ENCODE measurements at regions not wholly inside any gene's neighbourhood (a gene's known extent, or its start where the extent isn't known, plus 50 kb on each side); places are given as distances from the start of the nearest gene placed in this dataset.

- Histone ChIP-seq H3K4me1 (ENCODE audit: control insufficient read depth in 1 of 2, insufficient read depth in 1 of 2, low read depth in 1 of 2, low read length in 1 of 2) (no peaks in the 10 kb centered on the region), H3K27ac (no peak overlapping the region), H3K36me3 (no peaks in the 10 kb centered on the region), H3K4me3 (ENCODE audit: low read depth in 1 of 2, low read length in 1 of 2) (no peak overlapping the region), H3K27me3 (peaks cover 34% of the 10 kb centered on the region), H3K9me3 (no peaks in the 10 kb centered on the region)
- TF ChIP-seq, protein P1, sequence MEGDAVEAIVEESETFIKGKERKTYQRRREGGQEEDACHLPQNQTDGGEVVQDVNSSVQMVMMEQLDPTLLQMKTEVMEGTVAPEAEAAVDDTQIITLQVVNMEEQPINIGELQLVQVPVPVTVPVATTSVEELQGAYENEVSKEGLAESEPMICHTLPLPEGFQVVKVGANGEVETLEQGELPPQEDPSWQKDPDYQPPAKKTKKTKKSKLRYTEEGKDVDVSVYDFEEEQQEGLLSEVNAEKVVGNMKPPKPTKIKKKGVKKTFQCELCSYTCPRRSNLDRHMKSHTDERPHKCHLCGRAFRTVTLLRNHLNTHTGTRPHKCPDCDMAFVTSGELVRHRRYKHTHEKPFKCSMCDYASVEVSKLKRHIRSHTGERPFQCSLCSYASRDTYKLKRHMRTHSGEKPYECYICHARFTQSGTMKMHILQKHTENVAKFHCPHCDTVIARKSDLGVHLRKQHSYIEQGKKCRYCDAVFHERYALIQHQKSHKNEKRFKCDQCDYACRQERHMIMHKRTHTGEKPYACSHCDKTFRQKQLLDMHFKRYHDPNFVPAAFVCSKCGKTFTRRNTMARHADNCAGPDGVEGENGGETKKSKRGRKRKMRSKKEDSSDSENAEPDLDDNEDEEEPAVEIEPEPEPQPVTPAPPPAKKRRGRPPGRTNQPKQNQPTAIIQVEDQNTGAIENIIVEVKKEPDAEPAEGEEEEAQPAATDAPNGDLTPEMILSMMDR (IDR thresholded peaks at IDR 0.05), result no peak
Observed at GRCh38 chr6:40288919-40289318, 298.2 kb downstream of the LRFN2 start.

GRCh38 chr6:40287296-40287850 is 299.8 kb downstream of the LRFN2 start:
- Histone ChIP-seq H3K27ac (no peak overlapping the region), H3K36me3 (no peaks in the 10 kb centered on the region), H3K27me3 (peaks cover 43% of the 10 kb centered on the region), H3K9me3 (no peaks in the 10 kb centered on the region), H3K4me1 (ENCODE audit: control insufficient read depth in 1 of 2, insufficient read depth in 1 of 2, low read depth in 1 of 2, low read length in 1 of 2) (no peaks in the 10 kb centered on the region), H3K4me3 (ENCODE audit: low read depth in 1 of 2, low read length in 1 of 2) (no peak overlapping the region)
- TF ChIP-seq, protein P1 (IDR thresholded peaks at IDR 0.05), result no peak

DNA sequence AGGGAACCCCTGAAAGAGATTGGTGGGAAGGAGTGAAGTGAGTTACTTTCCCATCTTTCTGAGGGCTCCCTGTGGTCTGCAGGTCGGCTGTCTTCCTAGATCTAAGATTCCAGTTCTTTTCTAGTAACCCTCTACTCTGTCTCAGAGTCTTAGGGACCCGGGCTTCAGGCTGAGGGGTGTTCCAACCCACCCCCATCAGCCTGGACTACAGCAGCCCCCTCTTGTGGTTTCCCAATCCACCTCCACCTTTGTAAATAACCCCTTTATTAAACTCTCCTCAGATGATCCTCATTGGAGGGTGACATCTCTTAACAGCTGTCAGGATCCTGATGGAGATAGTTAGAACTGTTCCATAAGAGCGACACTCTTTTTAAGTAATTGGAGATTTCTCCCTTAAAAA is 300.4 kb downstream of the LRFN2 start:
- no peaks in the 10 kb centered on the region for H3K9me3 ChIP-seq
- TF ChIP-seq, protein P1 (IDR thresholded peaks at IDR 0.05), result no peak
- no peak overlapping the region for H3K4me3 ChIP-seq (ENCODE audit: low read depth in 1 of 2, low read length in 1 of 2)
- peaks cover 44% of the 10 kb centered on the region for H3K27me3 ChIP-seq
- no peak overlapping the region for H3K27ac ChIP-seq
- no peaks in the 10 kb centered on the region for H3K4me1 ChIP-seq (ENCODE audit: control insufficient read depth in 1 of 2, insufficient read depth in 1 of 2, low read depth in 1 of 2, low read length in 1 of 2)
- H3K36me3 ChIP-seq, result no peaks in the 10 kb centered on the region

- no peak overlapping the region for H3K4me3 ChIP-seq (ENCODE audit: low read depth in 1 of 2, low read length in 1 of 2)
- no peak overlapping the region for H3K27ac ChIP-seq
- TF ChIP-seq, protein P1 (IDR thresholded peaks at IDR 0.05), result no peak
Observed at GRCh38 chr6:40285996-40286395, 301.2 kb downstream of the LRFN2 start.

DNA sequence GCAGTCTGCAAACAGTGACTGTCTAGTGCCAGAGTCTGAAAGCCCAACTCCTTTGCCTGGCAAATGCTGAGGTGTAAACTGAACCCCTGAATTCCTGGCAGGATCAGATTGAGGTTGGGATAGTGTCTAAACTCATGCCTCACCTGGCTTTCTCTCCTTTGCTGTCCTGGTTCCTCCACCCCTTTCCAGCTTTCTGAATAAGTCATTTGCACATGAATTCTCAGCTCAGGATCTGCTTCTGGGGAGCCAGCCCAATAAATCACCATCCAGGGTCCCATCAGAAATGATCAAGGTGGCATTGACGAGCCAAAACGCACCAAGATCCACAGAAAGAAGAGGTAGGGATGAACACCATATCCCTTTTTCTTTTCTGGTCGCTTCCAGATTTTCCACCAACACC is 301.6 kb downstream of the LRFN2 start:
- no peaks in the 10 kb centered on the region for H3K4me1 ChIP-seq (ENCODE audit: control insufficient read depth in 1 of 2, insufficient read depth in 1 of 2, low read depth in 1 of 2, low read length in 1 of 2)
- H3K27ac ChIP-seq, result no peak overlapping the region
- peaks cover 44% of the 10 kb centered on the region for H3K27me3 ChIP-seq
- H3K4me3 ChIP-seq (ENCODE audit: low read depth in 1 of 2, low read length in 1 of 2), result no peak overlapping the region
- H3K36me3 ChIP-seq, result no peaks in the 10 kb centered on the region
- no peaks in the 10 kb centered on the region for H3K9me3 ChIP-seq
- TF ChIP-seq, protein P1 (IDR thresholded peaks at IDR 0.05), result no peak

More at GRCh38 chr6:40285996-40286395, 301.2 kb downstream of the LRFN2 start:
- Histone ChIP-seq H3K9me3 (no peaks in the 10 kb centered on the region), H3K4me1 (ENCODE audit: control insufficient read depth in 1 of 2, insufficient read depth in 1 of 2, low read depth in 1 of 2, low read length in 1 of 2) (no peaks in the 10 kb centered on the region), H3K36me3 (no peaks in the 10 kb centered on the region), H3K27me3 (peaks cover 44% of the 10 kb centered on the region)

GRCh38 chr6:40282986-40283385 is 304.2 kb downstream of the LRFN2 start:
- TF ChIP-seq, protein P1 (IDR thresholded peaks at IDR 0.05), result no peak
- Histone ChIP-seq H3K4me1 (ENCODE audit: control insufficient read depth in 1 of 2, insufficient read depth in 1 of 2, low read depth in 1 of 2, low read length in 1 of 2) (no peaks in the 10 kb centered on the region), H3K9me3 (no peaks in the 10 kb centered on the region), H3K27me3 (peaks cover 42% of the 10 kb centered on the region), H3K27ac (no peak overlapping the region), H3K4me3 (ENCODE audit: low read depth in 1 of 2, low read length in 1 of 2) (no peak overlapping the region), H3K36me3 (no peaks in the 10 kb centered on the region)

Measured in neutrophil (primary cell).